HEK293 (cell line): ENCODE measurements at regions not wholly inside any gene's neighbourhood (a gene's known extent, or its start where the extent isn't known, plus 50 kb on each side); places are given as distances from the start of the nearest gene placed in this dataset.

Source experiments
- CTCF ChIA-PET: fragments of 350-600 bp; formaldehyde crosslinking; extraction: SDS; loops from one replicate; lab custom pipeline; 2021; ENCODE audit warnings: antibody characterized with exemption; lab: Yijun Ruan, JAX
- POLR2A ChIA-PET: fragments of 300-600 bp; formaldehyde crosslinking; extraction: SDS; loops from one replicate; lab custom pipeline; 2020; ENCODE audit warnings: antibody characterized with exemption, inconsistent platforms; lab: Yijun Ruan, JAX
- H3K27ac ChIP-seq: fragments of 200-500 bp; sonication (Bioruptor generic); 2 replicates; pipeline ENCODE4 v1.5.1; 2014; ENCODE audit warnings: low read depth, low read length, control low read depth, inconsistent platforms; ENCODE audit errors: extremely low read depth
- H3K36me3 ChIP-seq, 2 experiments: fragments of 200-500 bp in 1 of 2; sonication (Bioruptor generic) in 1 of 2; 1 replicate in 1 of 2; 2 replicates in 1 of 2; pipeline ENCODE4 v1.5.1; 2014 to 2017; ENCODE audit warnings: inconsistent platforms in 2 of 2, low read length in 2 of 2; ENCODE audit not compliant: control insufficient read depth in 2 of 2, insufficient read depth in 1 of 2
- H3K4me1 ChIP-seq: fragments of 200-500 bp; sonication (Bioruptor generic); 2 replicates; pipeline ENCODE4 v1.5.1; 2014; ENCODE audit warnings: mild to moderate bottlenecking, low read length, inconsistent platforms; ENCODE audit not compliant: control insufficient read depth, insufficient read depth
- H3K4me3 ChIP-seq: 2 replicates; pipeline ENCODE4 v1.5.1; 2011; ENCODE audit warnings: low read depth, mild to moderate bottlenecking, control low read depth, low read length, moderate library complexity
- H3K9me3 ChIP-seq: fragments of 200-500 bp; sonication (Bioruptor generic); 2 replicates; pipeline ENCODE4 v1.5.1; 2014; ENCODE audit warnings: low read depth, low read length, inconsistent platforms; ENCODE audit not compliant: control insufficient read depth, insufficient read depth
- GLIS1 ChIP-seq: fragments of 450-650 bp; formaldehyde crosslinking; IDR thresholded peaks from 2 replicates; pipeline ENCODE4 v1.5.1; 2016; ENCODE audit warnings: missing biosample characterization, missing genetic modification characterization
- HOXD13 ChIP-seq: sonication (generic); formaldehyde crosslinking; IDR thresholded peaks from 2 replicates; pipeline ENCODE4 v1.8.0; 2022; ENCODE audit warnings: missing genetic modification reagents, borderline replicate concordance
- PBX3 ChIP-seq: sonication (generic); formaldehyde crosslinking; IDR thresholded peaks from 2 replicates; pipeline ENCODE4 v1.8.1; 2022; ENCODE audit warnings: mild to moderate bottlenecking, moderate library complexity, missing genetic modification reagents
- YY2 ChIP-seq: fragments of 450-650 bp; formaldehyde crosslinking; IDR thresholded peaks from 2 replicates; pipeline ENCODE4 v1.5.1; 2016; ENCODE audit warnings: missing biosample characterization, missing genetic modification characterization
- ZNF148 ChIP-seq: fragments of 450-650 bp; formaldehyde crosslinking; IDR thresholded peaks from 2 replicates; pipeline ENCODE4 v1.5.0; 2017; ENCODE audit warnings: missing biosample characterization, missing genetic modification characterization, borderline replicate concordance
- ZNF19 ChIP-seq: fragments of 450-650 bp; formaldehyde crosslinking; IDR thresholded peaks from 2 replicates; pipeline ENCODE4; 2016; ENCODE audit warnings: missing biosample characterization, missing genetic modification characterization, low read depth
- ZNF221 ChIP-seq: fragments of 450-650 bp; formaldehyde crosslinking; IDR thresholded peaks from 2 replicates; pipeline ENCODE4 v1.5.1; 2017; ENCODE audit warnings: missing biosample characterization, missing genetic modification characterization, borderline replicate concordance
- ZNF274 ChIP-seq, 2 experiments: fragments of 200-500 bp in 1 of 2; fragments of 450-650 bp in 1 of 2; sonication (Bioruptor generic) in 1 of 2; formaldehyde crosslinking in 1 of 2; IDR thresholded peaks; 2 replicates each; pipeline versions ENCODE4 v1.5.1 to v1.6.1; 2014 to 2016; ENCODE audit warnings: borderline replicate concordance in 1 of 2, inconsistent platforms in 1 of 2, low read length in 1 of 2, missing biosample characterization in 1 of 2, missing genetic modification characterization in 1 of 2
- ZNF350 ChIP-seq: fragments of 450-650 bp; formaldehyde crosslinking; IDR thresholded peaks from 2 replicates; pipeline ENCODE4 v1.5.0; 2017; ENCODE audit warnings: missing biosample characterization, mild to moderate bottlenecking, missing genetic modification characterization
- ZNF366 ChIP-seq: fragments of 450-650 bp; formaldehyde crosslinking; conservative IDR thresholded peaks from 2 replicates; pipeline ENCODE4 v1.5.1; 2016; ENCODE audit warnings: missing biosample characterization, missing genetic modification characterization
- ZNF398 ChIP-seq: fragments of 450-650 bp; formaldehyde crosslinking; IDR thresholded peaks from 2 replicates; pipeline ENCODE4 v1.5.1; 2017; ENCODE audit warnings: missing biosample characterization, missing genetic modification characterization
- ZNF433 ChIP-seq: fragments of 450-650 bp; formaldehyde crosslinking; IDR thresholded peaks from 2 replicates; pipeline ENCODE4 v1.5.1; 2016; ENCODE audit warnings: missing biosample characterization, missing genetic modification characterization, low read depth
- ZNF513 ChIP-seq: fragments of 450-650 bp; IDR thresholded peaks from 2 replicates; pipeline ENCODE4 v1.5.1; 2018; ENCODE audit warnings: missing biosample characterization, missing genetic modification characterization
- ZNF549 ChIP-seq: fragments of 450-650 bp; IDR thresholded peaks from 2 replicates; pipeline ENCODE4 v1.5.1; 2018; ENCODE audit warnings: missing biosample characterization, missing genetic modification characterization, mild to moderate bottlenecking, inconsistent platforms, moderate library complexity
- ZNF555 ChIP-seq: fragments of 450-650 bp; formaldehyde crosslinking; conservative IDR thresholded peaks from 2 replicates; pipeline ENCODE4 v1.5.1; 2017; ENCODE audit warnings: missing biosample characterization, mild to moderate bottlenecking, missing genetic modification characterization, inconsistent platforms
- ZNF600 ChIP-seq: fragments of 450-650 bp; formaldehyde crosslinking; IDR thresholded peaks from 2 replicates; pipeline ENCODE4 v1.5.1; 2016; ENCODE audit warnings: missing biosample characterization, missing genetic modification characterization
- ZNF639 ChIP-seq: fragments of 450-650 bp; formaldehyde crosslinking; IDR thresholded peaks from 2 replicates; pipeline ENCODE4 v1.5.1; 2016; ENCODE audit warnings: missing biosample characterization, missing genetic modification characterization
- ZNF645 ChIP-seq: fragments of 450-650 bp; formaldehyde crosslinking; IDR thresholded peaks from 2 replicates; pipeline ENCODE4; 2016; ENCODE audit warnings: missing biosample characterization, missing genetic modification characterization
- ZNF701 ChIP-seq: fragments of 450-650 bp; formaldehyde crosslinking; IDR thresholded peaks from 2 replicates; pipeline ENCODE4 v1.5.1; 2016; ENCODE audit warnings: missing biosample characterization, missing genetic modification characterization
- ZNF704 ChIP-seq: fragments of 450-650 bp; formaldehyde crosslinking; IDR thresholded peaks from 2 replicates; pipeline ENCODE4 v1.5.1; 2016; ENCODE audit warnings: missing biosample characterization, missing genetic modification characterization

- TF ChIP-seq ZNF433 (tag by site-specific recombination) = no peak
- TF ChIP-seq ZNF645 (tag by site-specific recombination) = no peak
- no peak for TF ChIP-seq ZNF350 (tag by site-specific recombination)
- no peak for TF ChIP-seq HOXD13 (CRISPR knock-in tag)
- no peak for TF ChIP-seq GLIS1 (tag by site-specific recombination)
- no peak for TF ChIP-seq ZNF549 (tag by site-specific recombination)
Observed at GRCh38 chr9:91116211-91116610, 245.5 kb downstream of the AUH start (continued).

- Histone ChIP-seq H3K36me3 (no peaks in the 10 kb centered on the region), H3K4me3 (no peak overlapping the region), H3K4me1 (no peaks in the 10 kb centered on the region), H3K27ac (no peak overlapping the region), H3K9me3 (no peaks in the 10 kb centered on the region)
- POLR2A ChIA-PET = interaction anchor here (1.1 kb wide), 1 partner anchor 16 kb away, joined by 3 read pairs; no protein-coding TSS in a partner anchor
- TF ChIP-seq ZNF19 (tag by site-specific recombination) = no peak
- no peak for TF ChIP-seq YY2 (tag by site-specific recombination)
- TF ChIP-seq ZNF148 (tag by site-specific recombination) = no peak
- no peak for TF ChIP-seq ZNF555 (tag by site-specific recombination)
- TF ChIP-seq ZNF639 (tag by site-specific recombination) = no peak
- no peak for TF ChIP-seq ZNF366 (tag by site-specific recombination)
- TF ChIP-seq ZNF600 = no peak
- TF ChIP-seq ZNF274 (IDR thresholded peaks at IDR 0.05; ENCODE audit: low read length) = no peak
- no peak for TF ChIP-seq ZNF274 (tag by site-specific recombination; IDR thresholded peaks at IDR 0.05; ENCODE audit: borderline replicate concordance)
- no peak for TF ChIP-seq ZNF549 (tag by site-specific recombination)
- TF ChIP-seq ZNF221 = no peak
- no peak for TF ChIP-seq ZNF513 (tag by site-specific recombination)
- TF ChIP-seq ZNF398 = no peak
- TF ChIP-seq ZNF350 (tag by site-specific recombination) = no peak
- TF ChIP-seq ZNF701 = no peak
- no peak for TF ChIP-seq PBX3 (CRISPR knock-in tag)
- no peak for TF ChIP-seq ZNF704 (tag by site-specific recombination)
- CTCF ChIA-PET = interaction anchor here (0.9 kb wide), 1 partner anchor 12 kb away, joined by 4 read pairs; no protein-coding TSS in a partner anchor
Observed at GRCh38 chr9:91116711-91117110, 245.0 kb downstream of the AUH start.
